ENCODE measurements at regions not wholly inside any gene's neighbourhood (a gene's known extent, or its start where the extent isn't known, plus 50 kb on each side); places are given as distances from the start of the nearest gene placed in this dataset.
"Not testable (repeated sequence)": the region's sequence is repeated elsewhere in the genome, so short reads cannot be mapped to it uniquely, and the experiment has no call there.

GRCh38 chr11:95412074-95412473 is 181.1 kb upstream of the SESN3 start:
- H3K4me3 ChIP-seq (ENCODE audit: low read depth, low read length), result no peak overlapping the region

- H3K4me3 ChIP-seq (ENCODE audit: low read depth, low read length), result not testable (repeated sequence)
Observed at GRCh38 chr11:95410707-95411106, 179.7 kb upstream of the SESN3 start.

DNA sequence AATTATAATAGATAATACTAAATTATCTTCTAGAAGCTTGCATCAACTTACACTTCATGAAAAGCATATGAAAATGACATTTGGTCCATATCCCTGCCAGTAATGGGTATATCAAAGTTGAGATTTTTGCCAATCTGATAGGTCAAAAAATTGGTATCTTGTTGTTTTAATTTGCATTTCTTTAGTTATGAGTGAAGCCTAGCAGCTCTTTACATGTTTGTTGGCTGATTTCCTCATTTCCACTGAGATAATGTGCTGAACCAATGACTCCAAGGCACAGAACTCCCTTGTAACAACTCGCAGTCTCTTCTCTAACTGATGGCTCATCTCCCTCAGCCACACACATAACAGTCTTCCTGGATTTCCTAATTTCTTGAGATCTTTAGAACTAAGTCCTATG is 175.3 kb upstream of the SESN3 start:
- no peak overlapping the region for H3K4me3 ChIP-seq (ENCODE audit: low read depth, low read length)

DNA sequence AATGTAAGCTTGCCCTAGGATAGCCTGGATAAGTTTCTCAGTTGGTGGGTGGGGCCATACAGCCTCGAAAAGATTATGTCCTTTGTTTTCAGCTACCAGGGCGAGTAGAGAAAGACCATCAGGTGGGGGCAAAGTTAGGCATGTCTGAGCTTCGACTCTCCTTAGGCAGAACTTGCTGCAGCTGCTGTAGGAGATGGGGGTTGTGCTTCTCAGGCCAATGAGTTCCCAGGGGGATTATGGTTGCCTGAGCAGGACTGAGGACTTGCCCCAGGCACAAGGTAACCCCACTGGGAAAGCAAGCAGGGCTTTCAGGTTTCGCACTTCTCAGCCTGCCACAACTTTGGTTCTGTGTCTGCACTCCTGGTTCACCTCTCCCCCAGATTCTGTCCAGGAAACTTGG is 173.4 kb upstream of the SESN3 start:
- no peak overlapping the region for H3K4me3 ChIP-seq (ENCODE audit: low read depth, low read length)

- no peak overlapping the region for H3K4me3 ChIP-seq (ENCODE audit: low read depth, low read length)
Observed at GRCh38 chr11:95398437-95399112, 167.6 kb upstream of the SESN3 start.

GRCh38 chr11:95392644-95393043 is 161.6 kb upstream of the SESN3 start:
- no peak overlapping the region for H3K4me3 ChIP-seq (ENCODE audit: low read depth, low read length)

- H3K4me3 ChIP-seq (ENCODE audit: low read depth, low read length), result no peak overlapping the region
Observed at GRCh38 chr11:95389427-95389826, 158.4 kb upstream of the SESN3 start.

GRCh38 chr11:95388086-95388485 is 157.1 kb upstream of the SESN3 start:
- no peak overlapping the region for H3K4me3 ChIP-seq (ENCODE audit: low read depth, low read length)

- H3K4me3 ChIP-seq (ENCODE audit: low read depth, low read length), result no peak overlapping the region
Observed at GRCh38 chr11:95387325-95387724, 156.3 kb upstream of the SESN3 start.

DNA sequence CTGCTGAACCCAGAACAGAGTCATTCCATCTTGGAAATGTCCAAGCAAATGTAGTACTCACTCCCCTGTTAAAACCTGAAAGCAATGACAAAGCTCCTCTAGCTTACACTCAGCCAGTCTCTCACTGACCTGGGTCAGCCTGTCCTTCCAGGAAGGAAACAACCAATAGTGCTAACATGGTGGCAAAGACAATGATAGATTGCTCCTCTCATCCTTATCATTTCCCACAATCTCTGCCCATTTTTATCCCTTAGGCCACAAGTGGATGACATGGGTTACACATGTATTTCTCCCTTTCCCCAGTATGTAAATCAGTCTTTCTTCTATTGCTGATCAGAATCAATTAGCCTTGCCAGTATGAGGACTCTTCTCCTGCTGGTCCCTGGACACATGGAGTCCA is 154.6 kb upstream of the SESN3 start:
- H3K4me3 ChIP-seq (ENCODE audit: low read depth, low read length), result no peak overlapping the region

DNA sequence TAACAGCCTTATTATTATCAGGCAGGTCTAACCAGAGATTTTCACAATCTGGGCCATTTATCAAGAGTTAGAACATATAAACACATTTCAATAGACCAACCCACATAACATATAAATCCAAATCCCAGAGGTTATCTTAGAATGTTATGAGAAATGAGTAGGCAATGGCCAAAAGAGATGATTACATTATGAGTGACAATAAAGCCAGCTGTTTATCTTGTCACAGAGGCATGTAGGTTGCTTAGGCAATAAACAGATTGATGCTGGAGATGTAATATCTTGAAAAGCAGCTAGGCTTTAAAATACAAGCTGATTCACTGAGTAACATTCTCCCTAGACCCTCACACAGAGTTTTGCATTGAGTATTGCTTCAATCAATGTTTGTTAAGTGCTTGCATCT is 148.5 kb upstream of the SESN3 start:
- no peak overlapping the region for H3K4me3 ChIP-seq (ENCODE audit: low read depth, low read length)

GRCh38 chr11:95378789-95379188 is 147.8 kb upstream of the SESN3 start:
- H3K4me3 ChIP-seq (ENCODE audit: low read depth, low read length), result no peak overlapping the region

- H3K4me3 ChIP-seq (ENCODE audit: low read depth, low read length), result no peak overlapping the region
Observed at GRCh38 chr11:95378111-95378510, 147.1 kb upstream of the SESN3 start.

- no peak overlapping the region for H3K4me3 ChIP-seq (ENCODE audit: low read depth, low read length)
Observed at GRCh38 chr11:95375886-95376285, 144.9 kb upstream of the SESN3 start.

- H3K4me3 ChIP-seq (ENCODE audit: low read depth, low read length), result no peak overlapping the region
Observed at GRCh38 chr11:95375451-95375850, 144.4 kb upstream of the SESN3 start.

GRCh38 chr11:95374105-95374504 is 143.1 kb upstream of the SESN3 start:
- no peak overlapping the region for H3K4me3 ChIP-seq (ENCODE audit: low read depth, low read length)

GRCh38 chr11:95373241-95373640 is 142.2 kb upstream of the SESN3 start:
- no peak overlapping the region for H3K4me3 ChIP-seq (ENCODE audit: low read depth, low read length)

DNA sequence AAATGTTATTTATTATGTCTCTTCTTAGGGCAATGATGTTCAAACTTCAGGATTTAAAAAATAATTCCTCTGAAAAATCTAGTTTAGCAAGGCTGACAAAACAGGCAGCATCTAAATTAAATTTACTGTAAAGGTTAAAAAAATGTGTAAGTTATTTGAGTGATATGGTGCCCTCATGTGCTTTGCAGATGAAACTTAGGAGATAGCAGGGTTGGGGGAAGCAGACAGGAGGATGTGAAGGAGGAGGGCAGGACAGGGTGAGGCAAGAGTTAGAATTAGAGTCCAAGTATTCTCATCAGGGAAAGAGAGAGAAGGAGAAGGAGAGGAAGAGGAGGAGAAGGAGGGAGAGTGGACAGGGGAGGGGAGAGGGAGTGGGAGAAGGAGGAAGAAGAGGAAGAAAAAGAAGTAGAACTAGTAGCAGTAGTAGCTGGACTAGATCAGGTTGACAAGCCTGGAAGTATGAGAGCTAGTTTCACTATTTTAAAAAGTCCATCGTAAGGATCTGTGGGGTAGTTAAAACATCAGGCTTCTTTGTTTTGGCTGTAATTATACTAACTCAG is 141.2 kb upstream of the SESN3 start:
- no peak overlapping the region for H3K4me3 ChIP-seq (ENCODE audit: low read depth, low read length)

DNA sequence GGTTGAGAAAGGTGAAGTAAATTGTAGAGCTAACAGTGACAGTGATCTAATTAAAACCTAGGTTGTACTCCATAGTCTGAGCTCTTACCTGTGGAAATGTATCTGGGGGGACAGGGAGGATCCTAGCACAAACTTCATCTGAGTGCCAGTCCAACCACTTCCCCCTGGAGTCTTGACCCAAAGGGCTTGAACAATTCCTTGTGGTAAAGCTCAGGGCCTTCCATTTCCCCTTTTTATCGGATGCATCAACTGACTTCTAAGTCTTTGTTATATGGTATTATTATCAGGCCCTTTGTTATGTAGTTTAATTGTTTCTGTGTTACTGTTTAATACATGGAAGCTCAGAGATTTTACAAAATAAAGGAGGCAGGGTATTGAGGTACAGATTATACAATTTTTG is 140.2 kb upstream of the SESN3 start:
- no peak overlapping the region for H3K4me3 ChIP-seq (ENCODE audit: low read depth, low read length)

DNA sequence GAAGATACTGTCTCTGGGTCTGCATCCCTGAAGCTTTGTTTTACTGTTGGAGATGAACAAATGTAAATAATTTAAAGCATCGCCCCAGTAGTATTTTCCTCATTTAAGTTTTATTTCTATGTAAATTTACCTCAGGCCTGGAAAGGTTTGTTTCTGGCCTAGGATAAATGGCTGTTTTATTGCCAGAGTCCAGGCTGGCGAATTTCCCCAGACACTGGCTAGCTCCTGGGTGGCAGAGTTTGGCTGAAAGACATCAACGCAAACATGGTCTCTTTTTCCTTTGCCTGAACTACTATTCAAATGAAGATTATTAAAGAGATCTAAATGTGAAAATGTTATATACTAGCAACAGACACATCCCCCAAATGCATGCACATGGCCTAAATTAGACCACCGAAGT is 136.7 kb upstream of the SESN3 start:
- no peak overlapping the region for H3K4me3 ChIP-seq (ENCODE audit: low read depth, low read length)

- no peak overlapping the region for H3K4me3 ChIP-seq (ENCODE audit: low read depth, low read length)
Observed at GRCh38 chr11:95365348-95365747, 134.3 kb upstream of the SESN3 start.

- H3K4me3 ChIP-seq (ENCODE audit: low read depth, low read length), result no peak overlapping the region
Observed at GRCh38 chr11:95364324-95365295, 133.6 kb upstream of the SESN3 start.

All from iPS-11a (cell line).